K562 (cell line): ENCODE measurements at regions not wholly inside any gene's neighbourhood (a gene's known extent, or its start where the extent isn't known, plus 50 kb on each side); places are given as distances from the start of the nearest gene placed in this dataset.

Experiments used
- ATAC-seq: fragments of 200-7000 bp; cut with Tn5 transposase; 3 replicates; pipeline ENCODE4 v1.9.1; 2020; ENCODE audit warnings: moderate library complexity
- BruUV-seq: library from RNA; stranded (reverse); fragments of 400-500 nt; replicated peaks from 2 replicates; lab custom pipeline; 2021; lab: Mats Ljungman, UMichigan
- CTCF ChIA-PET: fragments of 300-600 bp; formaldehyde crosslinking; extraction: SDS; loops from one replicate; lab custom pipeline; 2021; ENCODE audit warnings: low intra/inter-chr PET ratio; lab: Yijun Ruan, JAX
- POLR2A ChIA-PET: fragments of 300-600, 350-650 bp; sonication (Branson Sonifier 250); formaldehyde crosslinking; extraction: SDS; loops from one replicate; lab custom pipeline; 2021; ENCODE audit warnings: antibody characterized with exemption, inconsistent platforms; lab: Yijun Ruan, JAX
- DNase-seq, 4 experiments: peaks; one replicate each; pipeline versions ENCODE4 v3.0.0 to v3.0.0-alpha.2; 2011 to 2018; ENCODE audit warnings: low spot score in 3 of 4, mixed read lengths in 3 of 4; ENCODE audit errors: extremely low read depth in 1 of 4
- FAIRE-seq: peaks from 2 replicates; lab custom pipeline; 2011; peaks lifted over from hg19 to GRCh38; lab: Jason Lieb, UNC
- H2AFZ ChIP-seq: 2 replicates; pipeline ENCODE4 v1.6.0; 2011; ENCODE audit warnings: low read depth, low read length, control low read depth, inconsistent platforms
- H3K27ac ChIP-seq: fragments of 200-600 bp; 3 replicates; pipeline ENCODE4 v1.8.0; 2011; ENCODE audit warnings: low read depth, mild to moderate bottlenecking, control low read depth, inconsistent platforms, low read length, moderate library complexity, mixed read lengths; ENCODE audit errors: extremely low read depth
- H3K27me3 ChIP-seq, 2 experiments: fragments of 300-600 bp in 1 of 2; 2 replicates in 1 of 2; 3 replicates in 1 of 2; pipeline versions ENCODE4 v1.6.0 to v1.8.0; 2011; ENCODE audit warnings: inconsistent platforms in 2 of 2, low read length in 2 of 2, mild to moderate bottlenecking in 1 of 2, mixed read lengths in 1 of 2, moderate library complexity in 1 of 2; ENCODE audit not compliant: control insufficient read depth in 2 of 2, insufficient read depth in 2 of 2
- H3K36me3 ChIP-seq: fragments of 300-600 bp; 3 replicates; pipeline ENCODE4 v1.8.0; 2011; ENCODE audit warnings: mild to moderate bottlenecking, low read length, inconsistent platforms; ENCODE audit not compliant: control insufficient read depth, insufficient read depth
- H3K4me1 ChIP-seq, 2 experiments: fragments of 200-600 bp in 1 of 2; replicated peaks in 1 of 2; 2 replicates in 1 of 2; 3 replicates in 1 of 2; pipeline versions ENCODE4 v1.5.1 to v1.8.0; 2011; ENCODE audit warnings: inconsistent platforms in 2 of 2, low read length in 2 of 2, mild to moderate bottlenecking in 1 of 2, mixed read lengths in 1 of 2, moderate library complexity in 1 of 2; ENCODE audit not compliant: control insufficient read depth in 2 of 2, insufficient read depth in 2 of 2
- H3K4me2 ChIP-seq: 2 replicates; pipeline ENCODE4 v1.6.1; 2011; ENCODE audit warnings: low read length, control low read depth, inconsistent platforms, mixed read lengths; ENCODE audit not compliant: insufficient read depth
- H3K4me3 ChIP-seq: fragments of 200-600 bp; sonication (generic), shearing (Covaris generic); 2 replicates; pipeline ENCODE4 v1.5.1; 2016; ENCODE audit warnings: control low read depth, inconsistent platforms
- H3K79me2 ChIP-seq: fragments of 200-600 bp; 3 replicates; pipeline ENCODE4 v1.8.0; 2011; ENCODE audit warnings: low read length, inconsistent platforms; ENCODE audit not compliant: control insufficient read depth, insufficient read depth
- H3K9ac ChIP-seq, 2 experiments: 2 replicates each; pipeline versions ENCODE4 v1.6.0 to v1.6.1; 2011; ENCODE audit warnings: low read depth in 2 of 2, low read length in 2 of 2, control low read depth in 1 of 2, inconsistent platforms in 1 of 2, mild to moderate bottlenecking in 1 of 2, mixed read lengths in 1 of 2; ENCODE audit not compliant: insufficient read depth in 1 of 2
- H3K9me1 ChIP-seq: one replicate; pipeline ENCODE4 v1.6.0; 2011; ENCODE audit warnings: inconsistent platforms, mild to moderate bottlenecking, low read length, moderate library complexity; ENCODE audit not compliant: control insufficient read depth, insufficient read depth
- H3K9me3 ChIP-seq: replicated peaks from 2 replicates; pipeline ENCODE4 v1.5.1; 2011; ENCODE audit warnings: low read depth, low read length, inconsistent platforms; ENCODE audit not compliant: control insufficient read depth, insufficient read depth
- H4K20me1 ChIP-seq: replicated peaks from 2 replicates; pipeline ENCODE4 v1.6.1; 2011; ENCODE audit warnings: low read length, inconsistent platforms, mixed read lengths; ENCODE audit not compliant: control insufficient read depth, insufficient read depth
- ESRRB ChIP-seq: fragments of 250-450 bp; sonication (Bioruptor Pico); IDR thresholded peaks from 2 replicates; pipeline ENCODE4 v1.5.0; 2020; ENCODE audit warnings: mild to moderate bottlenecking, moderate library complexity, borderline replicate concordance
- FIP1L1 ChIP-seq: fragments of 200-400 bp; formaldehyde crosslinking; IDR thresholded peaks from 2 replicates; pipeline ENCODE4 v1.6.1; 2018; ENCODE audit warnings: mild to moderate bottlenecking, low read depth, low read length; ENCODE audit not compliant: poor library complexity, severe bottlenecking
- GABPB1 ChIP-seq: sonication (generic); formaldehyde crosslinking; IDR thresholded peaks from 2 replicates; pipeline ENCODE4 v1.8.0; 2022; ENCODE audit warnings: mild to moderate bottlenecking, missing genetic modification reagents
- LARP7 ChIP-seq: fragments of 450-650 bp; IDR thresholded peaks from 2 replicates; pipeline ENCODE4 v1.6.1; 2016
- MYC ChIP-seq, 2 experiments: fragments of 250-450 bp in 1 of 2; sonication (Bioruptor Pico) in 1 of 2; IDR thresholded peaks; 2 replicates each; pipeline versions ENCODE4 v1.5.1 to v1.6.1; 2012 to 2021; ENCODE audit warnings: low read depth in 2 of 2, borderline replicate concordance in 1 of 2, improper control_type of control experiment in 1 of 2, low read length in 1 of 2, mild to moderate bottlenecking in 1 of 2, moderate library complexity in 1 of 2
- MYNN ChIP-seq, 2 experiments: sonication (generic); formaldehyde crosslinking in 1 of 2; IDR thresholded peaks; 2 replicates each; pipeline versions ENCODE4 v1.5.0 to v1.6.1; 2016 to 2020; ENCODE audit warnings: antibody characterized with exemption in 1 of 2, missing genetic modification reagents in 1 of 2
- PYGO2 ChIP-seq: fragments of 450-650 bp; IDR thresholded peaks from 2 replicates; pipeline ENCODE4 v1.6.1; 2016; ENCODE audit warnings: mild to moderate bottlenecking, missing genetic modification characterization, moderate library complexity, missing compliant biosample characterization
- RCOR1 ChIP-seq, 2 experiments: IDR thresholded peaks; 2 replicates each; pipeline ENCODE4 v1.6.1; 2012; ENCODE audit warnings: low read depth in 2 of 2, low read length in 2 of 2, borderline replicate concordance in 1 of 2, improper control_type of control experiment in 1 of 2
- SAFB2 ChIP-seq: fragments of 200-400 bp; formaldehyde crosslinking; IDR thresholded peaks from 2 replicates; pipeline ENCODE4 v1.6.1; 2018; ENCODE audit warnings: borderline replicate concordance, low read length, low read depth, moderate library complexity; ENCODE audit not compliant: severe bottlenecking
- SUPT5H ChIP-seq: fragments of 450-650 bp; IDR thresholded peaks from 2 replicates; pipeline ENCODE4 v1.6.1; 2016
- ZNF134 ChIP-seq: fragments of 250-450 bp; sonication (Bioruptor Pico); conservative IDR thresholded peaks from 2 replicates; pipeline ENCODE4 v1.4.0; 2020
- ZNF347 ChIP-seq: fragments of 450-650 bp; formaldehyde crosslinking; IDR thresholded peaks from 2 replicates; pipeline ENCODE4 v1.4.0; 2020; ENCODE audit warnings: low read depth, mild to moderate bottlenecking, moderate library complexity
- ZZZ3 ChIP-seq: fragments of 450-650 bp; IDR thresholded peaks from 2 replicates; pipeline ENCODE4 v1.6.1; 2016; ENCODE audit warnings: antibody characterized with exemption, mild to moderate bottlenecking, moderate library complexity
- WGBS: fragments of 100-300 bp; shearing (Covaris generic); methylation state at CpG from one replicate; pipeline ENCODE4 v1.1.6; 2016; ENCODE audit warnings: low coverage, mixed read lengths; ENCODE audit not compliant: insufficient coverage; ENCODE audit errors: missing lambda C conversion rate; 5-methylcytosine and 5-hydroxymethylcytosine counted together
- in situ Hi-C: fragments of 300-500 bp; cut with MboI; formaldehyde crosslinking; loops from 4 replicates; pipeline ENCODE4 v1.15.0; 2018; ENCODE audit warnings: inconsistent platforms, mixed read lengths
- intact Hi-C: fragments of 100-400 bp; cut with micrococcal nuclease; formaldehyde crosslinking; loops from 2 replicates; pipeline ENCODE4 v1.14.2; 2022

GRCh38 chr6:98380589-98380988, 453.8 kb upstream of the POU3F2 start:
- in situ Hi-C loops, result no loop called here
- ATAC-seq (no peak), FAIRE-seq (no peak), DNase-seq (no peak)
- 0% methylated on average over 3 of the region's 3 CpGs for WGBS
- no TSS peak for BruUV-seq
- Histone ChIP-seq H3K4me3 (no peak overlapping the region), H3K9me1 (no peaks in the 10 kb centered on the region), H3K4me1 (no peaks in the 10 kb centered on the region), H3K9ac (no peak overlapping the region), H3K27me3 (no peaks in the 10 kb centered on the region), H4K20me1 (no peaks in the 10 kb centered on the region), H3K27ac (no peak overlapping the region), H3K9me3 (no peaks in the 10 kb centered on the region), H2AFZ (no peak overlapping the region), H3K4me2 (no peak overlapping the region), H3K36me3 (no peaks in the 10 kb centered on the region), H3K79me2 (no peaks in the 10 kb centered on the region)
- intact Hi-C loops, result no loop called here
- no peak for TF ChIP-seq ESRRB
- TF ChIP-seq ZZZ3, result no peak
- POLR2A ChIA-PET, result no interaction called here
- CTCF ChIA-PET, result no interaction called here

DNA sequence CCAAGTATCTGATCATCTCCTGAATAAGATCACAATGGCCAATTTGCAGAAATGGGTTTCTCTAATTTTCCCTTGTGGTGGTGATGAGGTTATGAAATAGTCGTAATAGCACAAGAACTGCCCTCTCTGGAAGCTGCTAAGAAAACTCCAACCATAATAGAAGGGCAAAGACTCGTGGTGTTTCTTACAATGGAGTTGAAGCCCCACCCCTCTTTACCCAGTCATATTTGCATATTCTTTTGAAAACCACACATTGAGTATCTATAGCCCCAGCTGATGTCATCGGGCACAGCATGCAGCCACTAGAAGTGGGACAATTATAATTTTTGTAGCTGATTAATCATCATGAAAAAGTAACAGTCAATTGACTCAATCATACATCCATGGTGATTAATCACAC, 452.1 kb upstream of the POU3F2 start:
- ATAC-seq, result no peak
- BruUV-seq, result no TSS peak
- Histone ChIP-seq H4K20me1 (no peaks in the 10 kb centered on the region), H3K9me1 (no peaks in the 10 kb centered on the region), H3K79me2 (no peaks in the 10 kb centered on the region), H3K9ac (no peak overlapping the region), H3K4me2 (no peak overlapping the region), H3K4me1 (no peaks in the 10 kb centered on the region), H3K9me3 (0 out of 2 replicates have a peak, but pooled peaks cover 1% of the 10 kb centered on the region), H2AFZ (no peak overlapping the region), H3K4me3 (no peak overlapping the region), H3K36me3 (no peaks in the 10 kb centered on the region), H3K27me3 (no peaks in the 10 kb centered on the region), H3K27ac (no peak overlapping the region)
- WGBS, result 3% methylated on average over 3 of the region's 3 CpGs
- intact Hi-C loops (no loop called here), in situ Hi-C loops (no loop called here)
- no peak for DNase-seq
- CTCF ChIA-PET, result no interaction called here
- POLR2A ChIA-PET, result no interaction called here
- FAIRE-seq, result no peak
- TF ChIP-seq LARP7 (no peak), ZNF134 (CRISPR knock-in tag) (no peak), GABPB1 (CRISPR knock-in tag) (no peak), ZNF347 (CRISPR knock-in tag) (no peak), RCOR1 (IDR thresholded peaks at IDR 0.05; ENCODE audit: borderline replicate concordance in 1 of 2, low read depth in 2 of 2, low read length in 2 of 2) (no peak), MYNN (IDR thresholded peaks at IDR 0.05) (no peak), MYNN (CRISPR knock-in tag; IDR thresholded peaks at IDR 0.05) (no peak), SAFB2 (no peak), PYGO2 (tag) (no peak), SUPT5H (no peak), FIP1L1 (no peak), MYC (IDR thresholded peaks at IDR 0.05; ENCODE audit: low read depth, low read length) (no peak), MYC (CRISPR knock-in tag; IDR thresholded peaks at IDR 0.05; ENCODE audit: borderline replicate concordance, low read depth) (no peak)
